NCI-H510A treated with DMSO at 0.1 percent for 48 hours (cell line): ENCODE measurements at regions not wholly inside any gene's neighbourhood (a gene's known extent, or its start where the extent isn't known, plus 50 kb on each side); places are given as distances from the start of the nearest gene placed in this dataset.
"Not testable (repeated sequence)": the region's sequence is repeated elsewhere in the genome, so short reads cannot be mapped to it uniquely, and the experiment has no call there.

Source experiments
- DNase-seq: peaks from one replicate; lab custom pipeline; 2025; lab: John Stamatoyannopoulos, UW

DNA sequence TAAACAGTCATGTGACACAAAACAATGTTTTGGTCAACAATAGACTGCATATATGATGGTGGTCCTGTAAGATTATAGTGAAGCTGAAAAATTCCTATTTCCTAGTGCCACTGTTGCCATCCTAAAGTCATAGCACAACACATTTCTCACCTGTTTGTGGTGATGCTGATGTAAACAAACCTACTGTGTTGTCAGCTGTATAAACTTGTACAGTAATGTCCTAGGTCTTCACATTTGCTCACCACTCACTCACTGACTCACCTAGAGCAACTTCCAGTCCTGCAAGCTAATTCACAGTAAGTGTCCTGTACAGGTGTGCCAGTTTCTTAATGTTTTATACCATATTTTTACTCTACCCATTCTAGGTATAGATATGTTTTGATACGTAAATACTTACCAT is 326.1 kb upstream of the USP24 start:
- DNase-seq: no peak

DNA sequence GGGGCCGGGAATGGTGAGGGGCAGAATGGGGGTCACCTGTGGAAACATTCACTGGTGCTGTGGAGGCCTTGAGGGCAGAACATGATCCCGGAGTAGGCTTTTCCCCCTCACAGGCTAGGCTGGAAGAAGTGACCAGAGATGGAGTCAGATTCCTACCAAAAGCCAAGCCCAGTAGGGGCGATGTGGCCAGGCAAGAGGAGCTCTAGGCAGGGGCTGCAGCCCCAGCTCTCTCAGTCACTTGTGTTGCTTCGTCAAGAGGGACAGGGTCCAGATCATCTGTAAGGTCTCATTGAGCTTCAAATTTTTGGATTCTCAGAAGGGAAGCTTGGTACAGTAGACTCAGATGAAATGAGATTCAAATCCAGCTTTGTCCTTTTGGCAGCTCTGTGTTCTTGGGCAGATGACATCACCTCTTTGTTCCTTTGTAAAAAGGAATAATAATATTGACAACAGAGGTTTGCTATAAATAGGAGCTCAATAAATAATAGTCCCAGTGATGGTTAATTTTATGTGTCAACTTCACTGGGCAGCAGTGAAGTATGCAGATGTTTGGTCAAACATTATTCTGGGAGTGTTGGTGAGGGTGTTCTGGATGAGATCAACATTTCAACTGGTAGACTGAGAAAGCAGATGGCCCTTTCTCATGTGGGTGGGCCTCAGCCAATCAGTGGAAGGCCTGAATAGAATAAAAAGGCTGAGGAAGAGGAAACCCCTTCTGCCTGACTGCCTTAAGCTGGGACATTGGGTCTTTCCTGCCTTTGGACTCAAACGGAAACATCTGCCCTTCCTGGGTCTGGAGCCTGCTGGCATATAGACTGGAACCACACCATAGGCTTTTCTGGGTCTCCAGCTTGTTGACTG is 324.7 kb upstream of the USP24 start:
- no peak for DNase-seq

DNA sequence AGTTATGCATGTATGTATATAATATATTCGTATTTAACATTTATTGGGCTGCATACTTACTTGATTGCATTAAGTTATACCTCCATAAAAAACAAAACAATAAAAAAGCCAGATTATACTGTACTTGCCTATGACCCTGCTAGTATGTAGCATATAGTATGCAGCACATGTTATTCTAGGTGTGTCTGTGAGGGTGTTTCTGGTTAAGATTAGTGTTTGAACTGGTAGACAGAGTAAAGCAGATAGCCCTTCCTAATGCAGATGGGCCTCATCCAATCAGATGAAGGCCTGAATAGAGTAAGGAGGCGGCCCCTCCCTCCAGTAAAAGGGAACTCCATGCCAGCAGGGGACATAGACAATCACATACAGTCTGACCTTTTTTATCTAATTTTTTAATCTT is 323.3 kb upstream of the USP24 start:
- no peak for DNase-seq

DNA sequence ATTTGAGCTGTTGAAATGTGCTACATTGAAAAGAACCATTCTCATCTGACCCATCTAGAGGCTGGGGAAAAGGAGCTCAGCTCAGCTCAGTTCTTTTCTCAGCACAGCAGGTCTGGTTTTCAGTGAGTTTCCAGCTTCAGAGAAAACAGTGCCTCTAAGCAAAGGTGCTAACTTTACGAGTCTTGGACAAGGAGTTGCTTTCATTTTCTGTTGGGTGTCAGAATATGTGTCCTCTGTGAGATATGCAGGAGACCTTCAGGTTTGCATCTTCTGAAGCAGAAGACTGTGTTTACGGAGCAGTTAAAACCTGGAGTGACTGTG is 321.3 kb upstream of the USP24 start:
- DNase-seq: no peak

DNA sequence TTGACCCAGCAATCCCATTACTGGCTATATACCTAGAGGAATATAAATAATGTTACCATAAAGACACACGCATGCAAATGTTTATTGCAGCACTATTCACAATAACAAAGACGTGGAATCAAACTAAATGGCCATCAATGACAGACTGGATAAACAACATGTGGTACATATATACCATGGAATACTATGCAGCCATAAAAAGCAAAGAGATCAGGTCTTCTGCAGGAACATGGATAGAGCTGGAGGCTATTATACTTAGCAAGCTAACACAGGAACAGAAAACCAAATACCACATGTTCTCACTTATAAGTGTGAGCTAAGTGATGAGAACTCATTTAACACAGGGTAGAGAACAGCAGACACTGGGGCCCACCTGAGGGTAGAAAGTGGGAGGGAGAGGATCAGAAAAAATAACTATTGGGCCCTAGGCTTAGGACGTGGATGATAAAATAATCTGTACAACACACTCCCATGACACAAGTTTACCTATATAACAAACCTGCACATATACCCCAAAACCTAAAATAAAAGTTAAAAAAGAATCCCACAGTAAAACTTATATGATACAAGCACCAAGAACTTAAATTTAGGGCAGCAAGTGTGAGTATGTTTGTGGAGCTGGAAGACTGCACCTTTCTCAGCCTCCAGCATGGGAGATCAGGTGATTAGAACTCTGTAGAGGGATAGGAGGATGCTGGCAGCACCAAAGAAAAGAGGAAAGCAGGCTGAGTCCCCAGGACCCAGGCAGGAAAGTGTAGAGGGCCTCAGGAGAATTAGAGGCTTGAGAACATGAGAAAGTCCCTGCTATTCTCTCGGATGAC is 320.8 kb upstream of the USP24 start:
- no peak for DNase-seq

DNA sequence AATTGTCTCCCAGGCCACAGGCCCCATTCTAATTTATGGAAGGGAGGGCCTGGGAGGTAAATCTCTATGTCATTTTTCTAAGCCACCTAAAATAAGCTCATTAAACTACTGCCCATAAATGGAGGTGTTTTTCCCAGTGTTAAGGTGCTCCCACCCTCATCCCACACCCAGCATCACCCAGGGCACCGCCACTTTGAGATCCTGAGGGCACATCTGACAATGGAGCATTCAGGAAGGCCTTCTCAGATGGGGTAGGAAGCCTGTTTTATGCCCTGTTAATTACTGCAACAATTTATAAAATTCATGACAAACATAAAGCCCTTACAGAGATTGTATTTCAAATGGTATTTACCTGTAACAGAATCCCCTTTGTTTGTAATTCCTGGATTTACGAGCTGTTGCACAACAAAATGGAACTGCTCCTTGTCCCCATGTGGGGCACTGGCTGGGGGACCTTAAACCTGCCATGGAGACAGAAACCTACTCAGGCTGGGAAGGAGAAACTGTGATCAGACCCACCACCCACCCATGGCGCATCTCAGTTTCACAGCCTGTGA is 319.5 kb upstream of the USP24 start:
- DNase-seq: no peak

DNA sequence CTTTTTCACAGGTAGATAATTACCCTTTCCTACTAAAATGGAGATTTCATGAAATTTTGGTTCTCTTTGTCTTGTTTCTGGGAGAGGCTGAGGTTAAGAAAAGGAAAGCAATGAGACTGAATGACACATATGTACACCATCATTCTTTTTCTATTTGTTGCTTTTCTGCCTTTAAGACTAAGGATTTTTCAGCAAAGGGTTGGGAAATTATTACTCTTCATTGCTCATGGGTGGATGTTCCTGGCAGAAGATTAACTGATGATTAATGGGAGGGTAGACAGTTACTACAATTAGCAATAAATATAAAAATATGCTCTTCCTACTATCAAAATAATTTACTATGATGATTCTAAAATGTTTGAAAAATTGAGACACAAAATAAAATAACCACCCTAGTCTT is 316.5 kb upstream of the USP24 start:
- DNase-seq: no peak

DNA sequence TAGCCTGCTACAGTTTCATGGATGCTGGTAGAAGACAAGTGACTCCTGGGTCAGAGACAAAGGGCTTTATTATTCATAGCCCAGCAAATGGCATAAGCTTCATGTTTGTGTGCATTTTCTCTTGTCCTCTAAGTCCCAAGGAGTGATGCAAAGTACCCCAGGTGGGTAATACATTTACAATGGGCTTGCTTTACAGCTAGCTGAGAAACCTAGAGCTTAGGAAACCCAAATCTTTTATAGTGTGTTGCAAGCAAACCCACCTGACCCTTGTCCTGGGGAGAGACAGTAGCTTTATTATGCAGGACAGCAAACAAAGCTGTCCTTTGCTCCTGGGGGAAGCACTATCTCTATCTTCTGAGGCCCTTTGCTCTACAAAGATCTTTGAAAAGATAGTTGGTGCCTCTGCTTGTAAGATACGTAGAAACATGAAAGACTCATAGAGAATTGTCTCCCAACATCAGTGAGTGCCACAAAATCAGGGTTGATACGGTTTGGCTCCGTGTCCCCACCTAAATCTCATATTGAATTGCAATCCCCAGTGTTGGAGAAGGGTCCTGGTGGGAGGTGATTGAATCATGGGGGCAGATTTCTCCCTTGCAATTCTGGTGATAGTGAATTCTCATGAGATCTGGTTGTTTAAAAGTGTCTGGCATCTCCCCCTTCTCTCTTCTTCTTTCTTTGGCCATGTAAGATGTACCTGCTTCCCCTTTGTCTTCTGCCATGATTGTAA is 315.8 kb upstream of the USP24 start:
- no peak for DNase-seq

DNA sequence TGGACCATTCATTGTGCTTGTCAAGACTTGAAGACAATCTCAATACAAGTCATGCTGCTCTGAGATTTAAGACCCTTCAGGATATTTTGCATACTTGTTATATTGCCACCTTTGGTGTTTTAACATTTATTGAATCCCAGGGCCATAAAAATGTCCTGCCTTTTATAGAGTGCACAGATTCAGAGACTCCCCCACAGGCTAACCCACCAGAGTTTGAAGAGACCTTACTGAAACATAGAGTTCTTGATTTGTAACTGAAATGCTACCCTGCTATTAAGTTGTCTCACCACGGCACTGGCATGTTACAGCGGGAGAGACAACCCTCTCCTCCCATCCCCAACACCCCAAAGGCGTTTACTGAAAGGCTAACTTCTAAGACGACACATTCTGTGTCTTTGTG is 313.9 kb upstream of the USP24 start:
- no peak for DNase-seq

DNA sequence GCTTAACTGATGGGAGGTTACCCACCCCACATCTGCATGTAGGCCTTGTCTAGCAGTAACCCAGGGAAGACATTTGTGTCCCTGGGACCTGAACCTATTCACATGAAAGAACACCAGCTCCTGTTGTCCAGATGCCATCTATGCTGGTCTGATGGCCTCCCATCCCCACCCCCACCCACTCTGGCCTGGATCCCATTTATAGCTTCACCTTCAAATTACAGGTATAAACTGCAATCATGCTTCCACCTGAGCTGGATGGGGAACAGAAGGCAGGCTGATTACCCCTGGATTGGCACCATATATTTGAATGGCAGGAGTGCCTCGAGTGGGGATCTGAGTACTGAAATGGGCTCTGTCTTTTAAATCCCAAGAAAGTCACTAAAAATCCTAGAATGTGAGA is 312.7 kb upstream of the USP24 start:
- no peak for DNase-seq

DNA sequence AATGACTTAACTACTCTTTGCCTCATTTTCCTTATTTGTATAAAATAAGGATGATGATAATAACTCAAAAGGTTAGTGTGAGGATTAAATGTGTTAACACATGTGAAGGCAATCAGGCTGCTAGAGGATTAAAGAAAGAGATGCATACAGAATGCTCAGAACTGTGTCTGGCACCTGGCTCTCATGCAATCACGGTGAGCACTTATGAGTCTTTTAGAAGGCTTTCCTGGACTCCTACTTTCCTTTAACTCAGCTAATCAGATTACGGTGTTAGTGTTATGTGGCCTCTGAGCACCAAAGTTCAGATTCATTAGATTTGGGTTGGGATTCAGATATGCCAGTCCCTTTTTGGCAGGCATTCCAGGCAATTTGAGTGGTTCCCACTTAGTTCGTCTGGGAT is 311.6 kb upstream of the USP24 start:
- no peak for DNase-seq

DNA sequence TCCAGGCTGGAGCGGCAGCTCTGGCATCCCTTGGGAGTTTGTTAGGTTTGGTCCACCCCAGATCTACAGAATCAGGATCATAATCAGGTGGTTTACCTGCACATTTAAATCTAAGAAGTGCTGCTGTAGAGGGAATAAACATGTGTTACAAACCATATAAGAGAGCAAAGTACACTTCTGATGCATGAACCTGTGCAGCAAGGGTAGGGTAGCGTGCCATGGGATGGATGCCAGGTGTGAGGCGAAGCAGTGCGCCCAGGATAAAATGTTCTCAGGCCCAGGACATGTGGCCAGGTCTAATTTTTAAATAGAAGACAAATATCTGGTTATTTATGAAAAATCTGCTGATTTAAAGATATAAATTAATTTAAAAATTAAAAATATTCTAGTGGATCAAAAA is 308.8 kb upstream of the USP24 start:
- DNase-seq: no peak

DNA sequence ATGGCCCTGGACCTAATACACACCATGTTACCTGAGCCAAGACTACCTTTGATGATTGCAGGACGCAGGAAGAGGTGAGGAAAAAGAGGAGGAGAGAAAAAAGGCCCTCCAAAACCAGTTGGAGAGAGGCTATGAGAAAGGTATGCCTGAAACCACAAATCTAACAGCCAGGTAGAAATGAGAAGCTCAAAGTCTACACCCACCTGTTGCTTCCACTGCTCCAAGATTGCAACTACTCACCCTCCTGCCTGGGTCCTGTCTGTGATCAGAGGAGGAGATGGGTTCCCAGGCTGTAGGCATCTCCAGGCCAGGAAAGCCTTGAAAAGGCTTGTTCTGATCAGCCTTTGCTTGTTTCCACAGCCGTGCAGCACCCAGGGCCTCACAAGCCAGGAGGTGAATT is 307.8 kb upstream of the USP24 start:
- no peak for DNase-seq

DNA sequence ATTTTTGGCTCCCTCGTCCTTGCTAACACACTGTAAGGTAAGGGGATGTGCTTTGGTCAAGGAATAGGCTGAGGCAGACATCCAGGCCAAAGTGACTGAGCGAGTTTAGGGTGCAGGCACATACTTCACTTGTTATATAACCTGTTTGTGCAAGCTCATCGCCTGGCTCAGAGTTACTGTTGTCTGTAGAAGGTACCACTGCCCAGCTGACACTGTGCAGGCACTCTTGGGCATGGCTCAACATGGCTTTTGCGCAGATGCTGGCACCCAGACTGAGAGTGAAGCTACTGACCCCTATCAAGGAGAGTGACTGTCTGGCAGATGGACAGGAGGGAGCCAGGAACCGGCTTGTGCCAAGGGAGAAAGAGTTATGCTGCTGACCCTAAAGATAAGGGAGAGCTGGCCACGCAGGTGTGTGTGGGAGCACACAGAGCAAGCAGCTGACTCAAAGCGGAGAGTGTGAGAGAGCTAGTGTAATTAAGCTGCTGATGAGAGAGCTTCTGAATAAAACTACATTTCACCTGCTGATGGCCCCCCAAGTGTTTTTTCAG is 307.3 kb upstream of the USP24 start:
- no peak for DNase-seq

DNA sequence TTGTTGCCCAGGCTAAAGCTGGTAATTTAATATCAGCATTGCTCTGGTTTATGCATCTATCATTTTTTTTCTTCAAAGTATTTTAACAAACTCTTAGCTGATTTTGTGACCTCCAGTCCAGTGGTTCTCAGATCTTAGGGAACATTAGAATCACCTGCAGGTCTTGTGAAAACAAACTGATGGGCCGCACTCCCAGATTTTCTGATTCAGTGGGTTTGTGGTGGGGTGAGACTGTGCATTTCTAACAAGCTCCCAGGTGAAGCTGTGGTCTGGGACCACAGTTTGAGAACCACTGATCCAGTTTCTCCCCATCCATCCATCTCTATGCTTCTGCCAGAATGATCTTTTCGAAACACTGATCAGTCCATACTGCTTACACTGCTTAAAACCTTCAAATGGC is 305.7 kb upstream of the USP24 start:
- DNase-seq: no peak

DNA sequence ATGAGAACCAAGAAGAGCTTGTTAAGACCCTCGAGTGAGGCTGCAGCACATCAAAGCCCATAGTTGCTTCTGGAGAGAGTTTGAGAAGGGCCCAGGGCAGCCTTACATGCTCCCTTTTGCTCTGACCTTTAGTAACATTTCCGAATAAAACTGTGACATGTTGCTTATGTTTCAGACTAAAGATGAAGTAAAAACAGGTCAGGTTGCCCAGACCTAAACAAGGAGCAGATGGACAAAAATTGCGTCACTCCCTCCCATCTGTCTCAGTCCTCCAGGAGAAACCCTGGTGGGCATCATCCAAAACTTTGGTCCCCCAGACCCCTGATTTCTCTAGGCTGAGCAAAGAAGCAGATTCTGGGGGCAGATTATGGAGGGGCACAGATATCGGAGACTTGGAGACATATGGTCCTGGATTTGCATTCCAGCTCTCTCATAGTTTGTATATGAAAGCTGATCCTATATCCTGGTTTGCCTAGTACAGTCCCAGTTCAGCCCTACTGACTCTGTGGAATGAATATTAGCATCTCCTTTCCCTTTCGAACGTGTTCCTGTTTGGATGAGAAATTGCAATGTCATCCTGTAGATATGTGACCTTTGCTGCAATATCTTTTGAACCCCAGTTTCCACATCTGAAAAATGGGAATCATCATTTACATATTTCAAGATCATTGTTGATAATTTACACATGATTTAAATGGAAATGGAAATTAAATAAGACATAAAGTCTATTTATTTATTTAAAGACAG is 304.9 kb upstream of the USP24 start:
- DNase-seq: no peak

DNA sequence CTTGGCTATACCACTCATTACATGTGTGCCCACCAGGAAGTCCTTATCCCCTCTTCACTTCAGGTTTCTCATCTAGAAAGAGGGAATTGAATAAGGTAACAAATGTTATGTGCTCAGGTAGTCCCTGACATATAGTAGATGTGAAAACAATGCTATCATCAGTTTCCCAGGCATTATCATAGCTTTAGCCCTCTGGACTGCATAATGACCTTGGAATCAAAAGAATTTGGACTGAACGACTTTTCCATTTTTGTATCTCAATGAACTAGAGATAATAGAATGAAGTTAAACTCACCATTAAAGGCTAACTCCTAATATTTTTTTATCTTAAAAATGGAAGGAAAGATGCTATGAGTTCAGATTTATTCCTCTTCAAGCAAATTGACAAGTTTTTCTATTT is 304.1 kb upstream of the USP24 start:
- no peak for DNase-seq

DNA sequence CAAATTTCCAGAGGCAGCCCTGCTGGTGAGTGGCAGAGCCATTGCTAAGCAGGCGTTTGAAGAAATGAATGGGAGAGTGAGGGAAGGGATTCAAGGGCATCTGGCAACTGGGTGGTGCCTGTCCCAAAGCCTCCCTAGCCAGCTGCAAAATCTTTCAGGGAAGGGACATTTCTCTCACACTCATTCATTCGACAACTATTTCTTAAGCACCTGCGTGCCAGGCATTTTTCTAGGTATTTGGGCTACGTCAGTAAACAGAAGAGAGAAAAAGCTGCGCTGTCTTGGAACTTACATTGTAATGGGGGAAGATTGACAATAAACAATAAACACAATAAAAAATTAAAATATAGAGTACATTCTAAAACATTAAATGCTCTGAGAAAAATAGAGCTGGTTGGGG is 301.9 kb upstream of the USP24 start:
- DNase-seq: no peak

DNA sequence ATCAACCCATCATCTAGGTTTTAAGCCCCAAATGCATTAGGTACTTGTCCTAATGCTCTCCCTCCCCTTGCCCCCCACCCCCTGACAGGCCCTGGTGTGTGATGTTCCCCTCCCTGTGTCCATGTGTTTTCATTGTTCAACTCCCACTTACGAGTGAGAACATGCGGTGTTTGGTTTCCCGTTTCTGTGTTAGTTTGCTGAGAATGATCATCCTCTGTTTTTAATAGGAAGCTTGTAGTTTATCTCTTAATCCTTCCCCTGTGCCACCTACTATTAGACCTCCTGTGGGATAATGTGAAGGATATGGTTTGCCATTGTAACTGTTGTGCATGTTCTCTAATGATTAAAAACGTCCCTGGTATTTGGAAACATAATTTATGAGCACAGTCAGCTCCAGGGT is 299.4 kb upstream of the USP24 start:
- not testable (repeated sequence) for DNase-seq

DNA sequence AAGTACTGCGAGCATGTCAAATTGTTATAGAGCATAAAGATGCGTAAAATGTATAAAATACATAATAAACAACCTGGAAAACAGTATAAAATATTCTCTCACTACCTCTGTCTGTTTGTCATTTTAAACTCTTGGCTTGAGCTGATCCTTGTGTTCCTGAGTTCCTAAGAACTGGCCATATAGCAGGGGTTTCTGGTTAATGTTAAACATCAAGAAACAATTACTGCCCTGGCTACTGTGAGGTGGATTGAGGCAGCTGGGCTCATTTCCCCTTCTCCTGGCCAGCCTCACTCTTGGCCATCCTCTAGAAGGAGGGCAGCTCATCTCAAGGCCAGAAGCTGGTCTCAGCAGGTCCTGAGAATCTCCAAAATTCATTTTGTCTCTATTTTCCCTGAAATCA is 297.3 kb upstream of the USP24 start:
- no peak for DNase-seq

DNA sequence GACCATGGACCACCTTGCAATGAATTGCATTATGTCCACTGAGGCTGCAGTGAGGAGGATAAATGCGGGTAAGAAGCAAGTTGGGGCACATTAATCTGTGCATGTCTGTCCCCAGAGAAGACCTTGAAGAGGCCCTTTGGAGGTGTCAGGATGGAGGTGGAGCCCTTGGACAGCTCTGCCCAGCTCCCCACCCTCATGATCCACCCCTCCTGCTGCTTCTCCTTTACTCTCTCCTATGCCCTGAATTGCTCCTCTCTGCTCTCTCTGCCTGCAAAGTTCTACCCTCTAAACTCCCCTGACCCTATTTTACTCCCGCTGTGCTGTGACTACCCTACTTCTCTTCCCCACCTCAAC is 292.4 kb upstream of the USP24 start:
- no peak for DNase-seq
